Prostate gland (tissue), 2 donors: ENCODE measurements at regions not wholly inside any gene's neighbourhood (a gene's known extent, or its start where the extent isn't known, plus 50 kb on each side); places are given as distances from the start of the nearest gene placed in this dataset.

Experiments used
- DNase-seq: peaks from one replicate; pipeline ENCODE4 v3.0.0-alpha.2; 2019; ENCODE audit warnings: low spot score
- H3K27ac ChIP-seq, 2 donors: fragments of 200-600 bp; sonication (generic); 2 replicates each; pipeline ENCODE4 v1.5.1; 2017 to 2019
- H3K27me3 ChIP-seq: fragments of 200-600 bp; sonication (generic); replicated peaks from 2 replicates; pipeline ENCODE4 v1.5.1; 2019; ENCODE audit not compliant: insufficient read depth
- H3K36me3 ChIP-seq, 2 donors: fragments of 200-600 bp; sonication (generic); 1 replicate in 1 of 2; 2 replicates in 1 of 2; pipeline versions ENCODE4 v1.5.1 to v1.8.1; 2017 to 2019
- H3K4me1 ChIP-seq: fragments of 200-600 bp; sonication (generic); replicated peaks from 2 replicates; pipeline ENCODE4 v1.5.1; 2019
- H3K4me3 ChIP-seq, 2 donors: fragments of 200-600 bp; sonication (generic); 2 replicates each; pipeline ENCODE4 v1.5.1; 2017 to 2019
- H3K9me3 ChIP-seq: fragments of 200-600 bp; sonication (generic); 2 replicates; pipeline ENCODE4 v1.5.1; 2017
- POLR2A ChIP-seq: fragments of 450-650 bp; IDR thresholded peaks from one replicate; pipeline ENCODE4 v1.6.1; 2016; ENCODE audit warnings: antibody characterized with exemption, mild to moderate bottlenecking
- POLR2AphosphoS5 ChIP-seq: sonication (generic); formaldehyde crosslinking; IDR thresholded peaks from one replicate; pipeline ENCODE4 v1.6.1; 2017; ENCODE audit warnings: antibody characterized with exemption
- WGBS: methylation state at CpG from one replicate; pipeline ENCODE4 v1.1.5; 2018; 5-methylcytosine and 5-hydroxymethylcytosine counted together
- intact Hi-C: fragments of 100-400 bp; cut with DNase I; formaldehyde crosslinking; loops from one replicate; pipeline ENCODE4 v1.14.2; 2022
- TF ChIP-seq, protein P1 (sequence below), 4 experiments: fragments of 200-600 bp in 2 of 4; fragments of 450-650 bp in 2 of 4; sonication (generic) in 2 of 4; IDR thresholded peaks; 1 replicate in 3 of 4; 2 replicates in 1 of 4; pipeline ENCODE4 v1.5.1; 2016 to 2019; ENCODE audit warnings: antibody characterized with exemption in 4 of 4, mild to moderate bottlenecking in 2 of 4, moderate library complexity in 2 of 4

DNA sequence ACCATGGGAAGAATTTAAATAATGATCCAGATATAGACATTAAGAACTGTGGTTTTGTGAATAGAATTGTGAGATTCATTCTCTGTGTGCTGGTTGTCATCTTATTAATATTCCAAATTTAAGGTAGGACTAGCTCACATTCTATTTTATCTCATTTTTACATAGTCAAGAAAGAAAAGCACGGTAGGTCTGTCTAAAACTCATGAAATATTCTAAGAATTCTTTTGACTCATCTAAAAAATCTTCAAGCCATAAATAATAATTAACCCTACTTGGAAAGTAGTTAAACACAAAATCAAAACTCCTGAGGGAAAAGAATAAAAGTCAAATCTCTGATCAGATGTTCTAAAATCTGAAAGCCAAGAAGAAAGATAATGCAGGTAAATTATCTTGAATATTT lies 388.8 kb upstream of the CHAC2 start:
- Histone ChIP-seq H3K4me1 (no peaks in the 10 kb centered on the region), H3K27me3 (no peaks in the 10 kb centered on the region), H3K27ac (no peak overlapping the region), H3K4me3 (no peak overlapping the region), H3K9me3 (no peaks in the 10 kb centered on the region), H3K36me3 (no peaks in the 10 kb centered on the region)
- no peak for TF ChIP-seq POLR2AphosphoS5
- TF ChIP-seq, protein P1, sequence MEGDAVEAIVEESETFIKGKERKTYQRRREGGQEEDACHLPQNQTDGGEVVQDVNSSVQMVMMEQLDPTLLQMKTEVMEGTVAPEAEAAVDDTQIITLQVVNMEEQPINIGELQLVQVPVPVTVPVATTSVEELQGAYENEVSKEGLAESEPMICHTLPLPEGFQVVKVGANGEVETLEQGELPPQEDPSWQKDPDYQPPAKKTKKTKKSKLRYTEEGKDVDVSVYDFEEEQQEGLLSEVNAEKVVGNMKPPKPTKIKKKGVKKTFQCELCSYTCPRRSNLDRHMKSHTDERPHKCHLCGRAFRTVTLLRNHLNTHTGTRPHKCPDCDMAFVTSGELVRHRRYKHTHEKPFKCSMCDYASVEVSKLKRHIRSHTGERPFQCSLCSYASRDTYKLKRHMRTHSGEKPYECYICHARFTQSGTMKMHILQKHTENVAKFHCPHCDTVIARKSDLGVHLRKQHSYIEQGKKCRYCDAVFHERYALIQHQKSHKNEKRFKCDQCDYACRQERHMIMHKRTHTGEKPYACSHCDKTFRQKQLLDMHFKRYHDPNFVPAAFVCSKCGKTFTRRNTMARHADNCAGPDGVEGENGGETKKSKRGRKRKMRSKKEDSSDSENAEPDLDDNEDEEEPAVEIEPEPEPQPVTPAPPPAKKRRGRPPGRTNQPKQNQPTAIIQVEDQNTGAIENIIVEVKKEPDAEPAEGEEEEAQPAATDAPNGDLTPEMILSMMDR (IDR thresholded peaks at IDR 0.05): no peak
- TF ChIP-seq POLR2A: no peak
- intact Hi-C loops: no loop called here
- DNase-seq: no peak
- WGBS: 85% methylated on average over 1 of the region's 1 CpG

DNA sequence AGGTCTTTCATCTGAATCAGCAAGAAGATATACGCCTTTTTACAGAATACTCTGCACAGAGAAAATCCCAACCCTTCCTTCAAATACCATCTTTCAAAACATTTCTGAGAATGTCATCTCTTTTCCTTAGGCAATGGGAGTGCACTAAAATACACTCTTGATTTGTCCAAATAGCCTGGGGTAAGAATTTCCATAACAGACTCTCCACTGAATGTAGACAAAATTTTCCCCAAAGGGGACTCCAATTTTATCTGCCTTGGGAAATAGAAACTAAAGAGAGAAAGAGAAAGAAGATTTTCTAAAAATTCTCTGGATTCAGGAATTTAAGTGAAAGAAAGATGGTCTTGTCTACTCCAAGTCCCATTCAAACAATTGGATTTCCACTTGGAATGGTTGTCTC lies 394.5 kb upstream of the CHAC2 start:
- H3K27me3 ChIP-seq: no peaks in the 10 kb centered on the region
- H3K9me3 ChIP-seq: no peaks in the 10 kb centered on the region
- no peak for DNase-seq
- no peak overlapping the region for H3K4me3 ChIP-seq
- intact Hi-C loops: no loop called here
- no peaks in the 10 kb centered on the region for H3K4me1 ChIP-seq
- TF ChIP-seq POLR2AphosphoS5 (no peak), POLR2A (no peak)
- TF ChIP-seq, protein P1 (IDR thresholded peaks at IDR 0.05): no peak
- H3K27ac ChIP-seq: no peak overlapping the region
- 86% methylated on average over 1 of the region's 1 CpG for WGBS
- H3K36me3 ChIP-seq: no peaks in the 10 kb centered on the region

GRCh38 chr2:53366543-53366942 lies 401.1 kb upstream of the CHAC2 start:
- Histone ChIP-seq H3K4me1 (no peaks in the 10 kb centered on the region), H3K36me3 (no peaks in the 10 kb centered on the region), H3K4me3 (no peak overlapping the region), H3K9me3 (no peaks in the 10 kb centered on the region), H3K27me3 (no peaks in the 10 kb centered on the region), H3K27ac (no peak overlapping the region)
- 25% methylated on average over 3 of the region's 3 CpGs for whole genome bisulfite sequencing
- DNase-seq: no peak
- intact Hi-C loops: no loop called here
- TF ChIP-seq, protein P1 (IDR thresholded peaks at IDR 0.05): no peak
- TF ChIP-seq POLR2A (no peak), POLR2AphosphoS5 (no peak)

GRCh38 chr2:53362934-53363333 lies 404.7 kb upstream of the CHAC2 start:
- H3K9me3 ChIP-seq: no peaks in the 10 kb centered on the region
- H3K27me3 ChIP-seq: no peaks in the 10 kb centered on the region
- intact Hi-C loops: no loop called here
- no peak overlapping the region for H3K27ac ChIP-seq
- no peaks in the 10 kb centered on the region for H3K4me1 ChIP-seq
- WGBS: 91% methylated on average over 2 of the region's 2 CpGs
- H3K36me3 ChIP-seq: no peaks in the 10 kb centered on the region
- TF ChIP-seq, protein P1 (IDR thresholded peaks at IDR 0.05): no peak
- TF ChIP-seq POLR2AphosphoS5: no peak
- no peak for TF ChIP-seq POLR2A
- no peak for DNase-seq
- H3K4me3 ChIP-seq: no peak overlapping the region

DNA sequence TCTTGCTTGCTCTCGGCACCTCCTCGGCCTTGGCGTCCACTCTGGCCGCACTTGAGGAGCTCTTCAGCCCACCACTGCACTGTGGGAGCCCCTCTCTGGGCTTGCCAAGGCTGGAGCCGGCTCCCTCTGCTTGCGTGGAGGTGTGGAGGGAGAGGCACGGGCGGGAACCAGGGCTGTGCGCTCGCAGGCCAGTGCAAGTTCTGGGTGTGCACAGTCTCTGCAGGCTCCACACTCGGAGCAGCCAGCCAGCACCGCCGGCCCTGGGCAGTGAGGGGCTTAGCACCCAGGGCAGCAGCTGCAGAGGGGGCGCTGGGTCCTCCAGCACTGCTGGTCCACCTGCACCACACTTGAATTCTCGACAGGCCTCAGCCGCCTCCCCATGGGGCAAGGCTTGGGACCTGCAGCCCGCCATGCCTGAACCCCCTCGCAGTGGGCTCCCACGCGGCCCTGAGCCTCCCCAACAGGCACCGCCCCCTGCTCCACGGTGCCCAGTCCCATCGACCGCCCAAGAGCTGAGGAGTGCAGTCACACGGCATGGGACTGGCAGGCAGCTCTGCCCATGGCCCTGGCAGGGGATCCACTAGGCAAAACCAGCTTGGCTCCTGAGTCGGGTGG lies 411.2 kb upstream of the CHAC2 start:
- no peak for TF ChIP-seq POLR2AphosphoS5
- no peak for TF ChIP-seq POLR2A
- TF ChIP-seq, protein P1 (IDR thresholded peaks at IDR 0.05): no peak
- no peaks in the 10 kb centered on the region for H3K9me3 ChIP-seq
- DNase-seq: no peak
- no peak overlapping the region for H3K4me3 ChIP-seq
- intact Hi-C loops: no loop called here
- H3K36me3 ChIP-seq: no peaks in the 10 kb centered on the region
- 92% methylated on average over 24 of the region's 26 CpGs for WGBS
- H3K4me1 ChIP-seq: no peaks in the 10 kb centered on the region
- no peaks in the 10 kb centered on the region for H3K27me3 ChIP-seq
- H3K27ac ChIP-seq: no peak overlapping the region
